ENCODE measurements at regions not wholly inside any gene's neighbourhood (a gene's known extent, or its start where the extent isn't known, plus 50 kb on each side); places are given as distances from the start of the nearest gene placed in this dataset.

- Histone ChIP-seq H3K79me2 (ENCODE audit: insufficient read depth, low read length) (no peaks in the 10 kb centered on the region), H3K9me2 (ENCODE audit: insufficient read depth) (no peaks in the 10 kb centered on the region), H3K4me2 (ENCODE audit: low read length) (no peak overlapping the region), H3K36me3 (ENCODE audit: control insufficient read depth in 1 of 2, insufficient read depth in 2 of 2, low read length in 2 of 2) (no peaks in the 10 kb centered on the region), H3K4me3 (replicated peaks in 1 of 2; ENCODE audit: low read depth in 1 of 2, low read length in 2 of 2) (no peak overlapping the region), H3K27ac (ENCODE audit: low read depth, low read length) (no peak overlapping the region), H4K20me1 (ENCODE audit: insufficient read depth) (no peaks in the 10 kb centered on the region), H3K4me1 (ENCODE audit: control insufficient read depth in 1 of 2, insufficient read depth in 2 of 2, low read length in 2 of 2) (no peaks in the 10 kb centered on the region), H3K9ac (ENCODE audit: low read length) (no peak overlapping the region), H2AFZ (ENCODE audit: low read depth, low read length, poor library complexity, severe bottlenecking) (no peak overlapping the region), H3K9me3 (ENCODE audit: control insufficient read depth in 1 of 2, insufficient read depth in 1 of 2, low read depth in 1 of 2, low read length in 2 of 2) (no peaks in the 10 kb centered on the region; a peak in 1 of 4 replicates), H3K27me3 (ENCODE audit: insufficient read depth, low read length) (no peaks in the 10 kb centered on the region)
- ChIA-PET POLR2A (no interaction called here), RAD21 (ENCODE audit: low non-redundant PET in 1 of 2, low total read pairs in 2 of 2, uncharacterized antibody in 2 of 2, unreplicated experiment in 2 of 2) (no interaction called here), CTCF (no interaction called here)
- intact Hi-C loops (cut with micrococcal nuclease) = no loop called here
- BruUV-seq (replicated peaks) = no TSS peak
- DNase-seq (ENCODE audit: low read depth, low spot score) = no peak
- no peak for ATAC-seq
- no peak for TF ChIP-seq CTCF (IDR thresholded peaks at IDR 0.05 in 2 of 3, conservative IDR thresholded peaks at IDR 0.05 in 1 of 3; ENCODE audit: borderline replicate concordance in 1 of 3, insufficient read depth in 1 of 3, low read depth in 2 of 3, low read length in 2 of 3)
- TF ChIP-seq TCF7L2 (IDR thresholded peaks at IDR 0.05; ENCODE audit: borderline replicate concordance, extremely low read depth, insufficient read depth, insufficient read length) = no peak
- no peak for TF ChIP-seq SRF (IDR thresholded peaks at IDR 0.05; ENCODE audit: low read depth)
- TF ChIP-seq YY1 (IDR thresholded peaks at IDR 0.05; ENCODE audit: extremely low read depth, insufficient replicate concordance, low read depth, low read length) = no peak
- no peak for TF ChIP-seq EZH2 (IDR thresholded peaks at IDR 0.05)
Observed at GRCh38 chr13:88866195-88866594, 1195.0 kb downstream of the SLITRK5 start.

- Histone ChIP-seq H3K27me3 (ENCODE audit: insufficient read depth, low read length) (no peaks in the 10 kb centered on the region), H4K20me1 (ENCODE audit: insufficient read depth) (no peaks in the 10 kb centered on the region), H3K4me2 (ENCODE audit: low read length) (no peak overlapping the region), H3K79me2 (ENCODE audit: insufficient read depth, low read length) (no peaks in the 10 kb centered on the region), H3K9me2 (ENCODE audit: insufficient read depth) (no peaks in the 10 kb centered on the region), H3K4me1 (ENCODE audit: control insufficient read depth in 1 of 2, insufficient read depth in 2 of 2, low read length in 2 of 2) (no peaks in the 10 kb centered on the region), H3K36me3 (ENCODE audit: control insufficient read depth in 1 of 2, insufficient read depth in 2 of 2, low read length in 2 of 2) (no peaks in the 10 kb centered on the region), H3K9ac (ENCODE audit: low read length) (no peak overlapping the region), H3K27ac (ENCODE audit: low read depth, low read length) (no peak overlapping the region), H3K4me3 (replicated peaks in 1 of 2; ENCODE audit: low read depth in 1 of 2, low read length in 2 of 2) (no peak overlapping the region), H2AFZ (ENCODE audit: low read depth, low read length, poor library complexity, severe bottlenecking) (no peak overlapping the region), H3K9me3 (ENCODE audit: control insufficient read depth in 1 of 2, insufficient read depth in 1 of 2, low read depth in 1 of 2, low read length in 2 of 2) (0 out of 4 replicates have a peak, but pooled peaks cover 0 to 4% of the 10 kb centered on the region in 2 experiments)
- no TSS peak for BruUV-seq (replicated peaks)
- intact Hi-C loops (cut with micrococcal nuclease) = no loop called here
- no peak for TF ChIP-seq CBX3 (IDR thresholded peaks at IDR 0.05; ENCODE audit: low read depth)
- no peak for TF ChIP-seq SRF (IDR thresholded peaks at IDR 0.05; ENCODE audit: low read depth)
- ATAC-seq (no peak), DNase-seq (ENCODE audit: low read depth, low spot score) (no peak)
- ChIA-PET CTCF (no interaction called here), RAD21 (ENCODE audit: low non-redundant PET in 1 of 2, low total read pairs in 2 of 2, uncharacterized antibody in 2 of 2, unreplicated experiment in 2 of 2) (no interaction called here), POLR2A (no interaction called here)
Observed at GRCh38 chr13:88883741-88884140, 1212.6 kb downstream of the SLITRK5 start.

Measured in HCT116 (cell line).